Fibroblast of skin of left biceps (primary cell): ENCODE measurements at regions not wholly inside any gene's neighbourhood (a gene's known extent, or its start where the extent isn't known, plus 50 kb on each side); places are given as distances from the start of the nearest gene placed in this dataset.

ENCODE experiments used
- DNase-seq, 2 experiments: peaks; one replicate each; pipeline ENCODE4 v3.0.0-alpha.2; 2013; ENCODE audit warnings: low read depth in 2 of 2

DNA sequence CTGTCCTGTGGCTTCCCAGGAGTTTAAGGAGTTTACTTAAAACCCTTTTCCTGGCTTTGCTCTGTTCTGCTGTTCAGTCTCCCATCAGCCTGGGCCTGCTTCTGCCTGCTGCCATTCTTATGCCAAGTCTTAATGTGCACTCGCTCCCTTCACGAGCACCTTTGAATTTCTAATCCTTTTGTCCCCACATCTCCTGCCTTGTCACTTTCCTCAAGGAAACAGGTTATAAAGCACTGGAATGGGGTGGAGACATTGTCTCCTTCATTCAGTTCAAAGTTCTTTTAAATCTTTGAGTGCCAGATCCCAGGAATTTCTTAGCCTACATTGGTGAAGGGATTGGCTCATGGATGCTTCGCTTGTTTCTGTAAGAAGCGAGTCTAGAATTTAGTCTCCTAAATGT, 87.2 kb upstream of the LIFR start:
- no peak for DNase-seq

GRCh38 chr5:38645508-38645907, 89.1 kb upstream of the LIFR start:
- no peak for DNase-seq

- DNase-seq: no peak
Observed at GRCh38 chr5:38648703-38649291, 92.4 kb upstream of the LIFR start.

- no peak for DNase-seq
Observed at GRCh38 chr5:38650540-38650939, 94.1 kb upstream of the LIFR start.

DNA sequence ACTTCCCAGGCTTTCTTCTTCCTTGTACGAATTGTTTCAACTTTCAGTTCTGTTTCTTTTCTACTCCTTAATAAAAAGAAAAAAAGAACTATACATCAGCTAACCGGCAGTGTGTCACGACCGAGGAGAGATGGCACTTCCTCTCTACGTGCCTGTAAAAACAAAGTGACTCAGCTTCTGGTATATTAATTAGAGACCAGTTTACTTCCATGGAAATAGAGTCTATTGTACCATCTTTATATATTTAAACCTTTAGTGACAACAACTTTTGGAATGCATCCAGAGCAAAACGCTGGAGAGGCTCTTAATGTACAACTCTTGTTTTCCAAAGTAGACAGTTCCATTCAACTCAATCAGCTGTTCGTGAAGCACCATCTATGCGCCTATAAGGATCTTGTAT, 94.5 kb upstream of the LIFR start:
- no peak for DNase-seq

DNA sequence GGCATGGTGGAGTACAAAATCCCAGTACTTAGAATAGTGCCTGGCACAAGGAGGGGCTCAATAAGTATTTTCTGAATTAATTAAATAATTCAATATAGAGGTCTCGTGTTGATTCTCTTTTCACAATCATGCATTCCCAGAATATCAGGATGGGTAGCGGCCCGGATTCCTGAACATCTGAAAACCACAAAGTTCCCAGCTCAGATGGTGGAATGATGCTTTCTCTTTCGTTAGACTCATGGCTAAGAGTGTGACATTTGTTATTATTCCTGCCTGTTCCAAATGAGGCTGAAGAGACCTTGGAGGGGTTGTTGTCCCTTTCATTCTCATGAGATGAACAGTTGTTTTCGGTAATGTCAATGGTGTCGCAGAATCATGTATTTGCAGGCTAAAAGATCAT, 95.4 kb upstream of the LIFR start:
- DNase-seq: no peak

GRCh38 chr5:38653389-38653788, 96.9 kb upstream of the LIFR start:
- DNase-seq: no peak

- no peak for DNase-seq
Observed at GRCh38 chr5:38655691-38656090, 99.2 kb upstream of the LIFR start.

DNA sequence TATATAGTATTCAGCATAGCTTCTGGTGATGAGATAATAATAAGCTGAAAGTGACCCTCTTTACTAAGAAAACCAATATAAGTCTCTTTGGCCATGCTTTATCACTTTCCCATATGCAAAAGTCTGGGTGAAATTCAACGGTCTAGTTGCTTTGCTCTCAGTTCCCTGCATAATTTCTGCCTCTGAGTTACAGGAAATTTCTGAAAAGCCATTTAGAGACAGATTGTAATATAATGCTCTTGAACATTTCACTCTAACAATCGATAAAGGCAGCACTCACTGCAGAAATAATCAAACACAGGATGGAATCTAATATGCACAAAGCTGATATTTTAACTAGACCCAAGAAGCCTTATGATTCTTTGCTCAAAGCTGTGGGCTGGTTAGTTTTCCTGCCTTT, 100.1 kb upstream of the LIFR start:
- DNase-seq: no peak

DNA sequence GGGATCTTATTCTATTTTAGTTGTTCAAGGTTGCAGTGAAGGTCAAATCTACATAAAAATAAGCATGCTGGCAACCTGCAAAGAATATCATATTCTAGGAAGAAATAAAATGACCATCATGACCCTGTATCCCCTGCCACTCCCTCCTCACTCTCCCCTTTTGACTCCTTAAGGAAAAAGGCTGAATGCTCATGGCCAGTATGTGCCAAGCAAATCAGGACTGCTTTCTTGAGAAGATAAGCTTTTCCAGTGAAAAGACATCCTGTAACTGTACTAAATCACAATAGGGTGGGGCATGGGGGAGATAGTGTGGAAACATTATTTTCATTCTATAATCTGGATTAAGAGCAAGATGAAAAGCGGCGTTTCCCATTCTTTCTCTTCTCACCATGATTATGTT, 100.6 kb upstream of the LIFR start:
- no peak for DNase-seq

DNA sequence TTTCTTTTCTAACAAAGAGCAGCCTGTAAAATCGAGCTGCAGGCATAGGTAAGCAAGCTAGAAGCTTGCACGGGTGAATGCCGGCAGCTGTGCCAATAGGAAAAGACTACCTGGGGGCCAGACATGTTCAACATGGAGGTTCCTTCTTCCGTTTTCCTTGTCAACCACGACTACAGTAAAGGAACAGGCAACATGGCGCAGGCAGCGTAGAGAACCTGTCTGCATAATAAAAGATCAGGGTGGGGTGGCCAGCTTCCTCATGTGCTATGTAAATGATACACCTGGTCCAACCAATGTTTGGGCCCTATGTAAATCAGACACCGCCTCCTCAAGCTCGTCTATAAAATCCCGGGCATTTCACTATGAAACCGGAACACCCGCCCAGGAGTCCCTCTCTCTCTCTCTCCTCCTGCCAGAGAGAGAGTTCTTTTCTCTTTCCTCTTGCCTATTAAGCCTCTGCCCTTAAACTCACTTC, 103.8 kb upstream of the LIFR start:
- DNase-seq: no peak

DNA sequence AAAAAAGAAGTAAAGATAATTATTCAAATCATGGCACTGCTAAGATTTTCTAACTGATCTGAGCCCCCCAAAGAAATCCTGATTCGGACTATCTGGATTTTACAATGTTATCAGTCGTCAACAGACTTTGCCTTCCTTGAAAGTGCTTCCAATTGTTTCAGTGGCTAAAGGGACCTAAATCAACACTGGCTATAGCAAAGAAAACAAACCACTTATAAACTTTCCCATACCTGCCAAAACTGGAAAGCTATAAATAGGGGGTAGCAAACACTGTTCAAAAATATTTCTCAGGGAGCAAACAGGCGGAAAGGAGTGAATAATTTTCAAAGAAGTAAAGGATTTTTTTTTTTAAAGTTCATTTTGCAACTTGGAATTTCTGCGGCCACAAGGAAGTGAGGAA, 105.6 kb upstream of the LIFR start:
- DNase-seq: no peak

DNA sequence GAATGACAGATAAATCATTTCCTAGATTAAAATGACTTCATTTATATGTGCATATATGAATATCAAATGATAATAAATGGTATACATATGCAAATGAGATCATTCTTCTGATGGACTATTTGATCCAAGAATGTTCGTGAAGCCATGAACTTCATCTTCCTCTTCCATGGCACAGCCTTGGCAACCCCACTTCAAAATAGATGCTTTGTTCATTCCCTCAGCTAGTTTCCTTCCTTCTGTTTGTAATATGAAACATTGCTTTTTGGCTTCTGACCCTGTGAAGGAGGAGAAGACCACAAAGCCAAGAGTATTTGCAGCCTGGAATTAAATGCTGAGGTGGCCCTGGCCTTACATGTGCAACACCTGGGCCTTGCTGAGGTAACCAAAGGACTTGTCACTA, 106.8 kb upstream of the LIFR start:
- DNase-seq: no peak

DNA sequence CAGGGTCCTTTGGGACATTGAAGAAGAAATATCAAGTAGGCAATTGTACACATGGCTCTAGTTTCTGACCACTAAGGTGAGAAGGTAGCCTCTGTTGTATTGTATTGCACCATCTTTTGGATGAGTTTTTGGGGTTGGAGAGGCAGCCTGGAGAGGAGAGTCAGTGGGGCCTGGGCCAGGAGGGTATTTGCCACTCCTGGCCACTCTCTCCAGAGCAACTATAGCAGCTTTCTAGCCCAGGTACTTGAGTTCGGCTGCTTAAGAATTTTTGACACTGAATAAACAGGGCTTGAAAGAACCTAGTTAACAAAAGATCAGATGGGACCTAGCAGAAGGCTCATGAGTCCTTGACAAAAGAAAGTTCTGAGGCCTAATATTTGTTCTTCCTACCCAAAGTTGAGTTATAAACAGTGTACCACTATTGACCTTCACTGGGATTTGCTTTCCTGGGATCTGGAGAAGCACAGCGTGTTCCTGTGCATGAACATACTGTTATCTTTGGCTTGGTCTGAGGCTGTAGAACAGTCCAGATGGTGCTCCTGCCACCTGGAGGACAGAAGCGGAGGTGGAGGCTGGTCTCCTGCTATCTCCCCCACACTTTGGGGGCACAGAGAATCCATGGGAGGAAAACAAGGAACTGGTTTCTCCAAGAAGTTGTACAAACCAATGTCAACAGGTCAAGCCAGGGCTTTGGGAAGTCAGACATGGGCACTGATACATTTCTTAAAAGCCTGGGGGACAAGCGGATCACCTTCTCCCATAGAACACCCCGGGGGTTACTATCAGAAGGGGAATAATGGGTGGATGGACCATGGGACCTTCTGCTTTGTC, 110.4 kb upstream of the LIFR start:
- no peak for DNase-seq

GRCh38 chr5:38667499-38667776, 111.0 kb upstream of the LIFR start:
- no peak for DNase-seq

GRCh38 chr5:38669361-38669880, 113.0 kb upstream of the LIFR start:
- no peak for DNase-seq

- DNase-seq: no peak
Observed at GRCh38 chr5:38670066-38670465, 113.6 kb upstream of the LIFR start.

DNA sequence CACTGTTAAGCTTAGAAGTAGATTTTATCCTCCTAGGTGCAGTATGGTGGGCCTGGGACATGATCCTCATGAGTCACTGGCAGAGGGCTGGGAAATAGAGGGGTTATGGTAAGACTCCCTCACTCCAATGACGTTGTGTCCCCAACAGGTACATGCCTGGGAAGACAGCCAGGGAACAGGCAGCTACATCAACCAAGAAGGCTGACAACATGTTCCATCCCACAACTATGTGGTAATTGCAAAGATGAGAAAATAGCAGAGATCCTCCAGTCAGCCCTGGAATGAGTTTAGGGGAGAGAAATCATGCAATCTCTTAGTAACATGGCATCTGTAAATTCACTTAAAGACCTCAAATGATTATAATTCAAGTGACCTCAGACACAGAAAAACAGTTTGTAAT, 114.4 kb upstream of the LIFR start:
- DNase-seq: peak; percentile 27 to 45

DNA sequence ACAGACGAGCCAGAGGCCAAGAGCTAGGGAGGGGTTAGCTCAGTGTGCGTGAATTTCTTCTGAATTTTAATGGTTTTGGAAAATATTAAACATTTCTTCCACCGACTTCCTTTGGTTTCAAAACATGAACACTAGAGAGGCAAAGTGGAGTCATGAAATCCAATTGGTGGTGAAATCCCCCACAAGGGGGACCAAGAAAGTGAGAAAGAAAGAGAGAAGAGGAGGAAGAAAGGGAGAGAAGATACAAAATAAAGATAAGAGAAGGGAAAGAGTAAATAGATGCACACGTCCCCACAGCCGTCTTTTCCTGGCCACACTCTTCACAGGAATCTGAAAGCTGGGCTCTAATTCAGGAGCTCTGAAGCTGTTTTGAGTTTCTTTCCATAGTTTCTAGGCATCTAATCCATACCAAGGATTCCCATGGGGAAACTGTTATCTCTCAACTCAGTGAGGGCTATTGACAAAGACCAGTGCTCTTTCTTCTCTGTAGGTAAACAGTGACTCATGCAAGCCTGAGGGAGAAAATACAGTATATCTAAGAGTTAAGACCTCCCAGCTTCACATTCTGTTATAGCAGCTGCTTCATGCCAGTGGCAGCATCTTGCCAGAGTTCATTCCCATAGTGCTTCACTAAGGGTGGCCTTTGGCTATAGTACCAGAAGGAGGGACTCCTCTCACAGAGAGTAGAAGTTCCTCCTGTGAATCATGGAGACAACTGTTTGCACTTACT, 115.8 kb upstream of the LIFR start:
- peak; percentile 66 to 67 for DNase-seq

- no peak for DNase-seq
Observed at GRCh38 chr5:38673671-38674071, 117.2 kb upstream of the LIFR start.

DNA sequence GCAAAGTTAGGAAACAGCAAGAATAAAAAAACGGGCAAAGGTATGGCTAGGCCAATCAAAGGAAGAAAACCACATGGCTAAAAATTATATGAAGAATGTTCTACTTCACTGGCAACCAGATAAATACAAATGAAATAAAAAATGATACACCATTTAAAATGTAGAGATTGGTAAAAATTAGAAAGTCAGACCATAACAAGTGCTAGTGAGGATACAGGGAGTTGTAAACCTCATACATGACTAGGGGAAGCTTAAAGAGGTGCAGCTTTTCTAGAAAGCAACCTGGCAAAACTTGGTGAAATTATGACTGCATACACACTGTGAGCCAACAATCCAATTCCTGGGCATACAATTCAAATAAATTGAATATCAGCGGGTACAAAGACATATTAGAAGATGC, 119.0 kb upstream of the LIFR start:
- no peak for DNase-seq

DNA sequence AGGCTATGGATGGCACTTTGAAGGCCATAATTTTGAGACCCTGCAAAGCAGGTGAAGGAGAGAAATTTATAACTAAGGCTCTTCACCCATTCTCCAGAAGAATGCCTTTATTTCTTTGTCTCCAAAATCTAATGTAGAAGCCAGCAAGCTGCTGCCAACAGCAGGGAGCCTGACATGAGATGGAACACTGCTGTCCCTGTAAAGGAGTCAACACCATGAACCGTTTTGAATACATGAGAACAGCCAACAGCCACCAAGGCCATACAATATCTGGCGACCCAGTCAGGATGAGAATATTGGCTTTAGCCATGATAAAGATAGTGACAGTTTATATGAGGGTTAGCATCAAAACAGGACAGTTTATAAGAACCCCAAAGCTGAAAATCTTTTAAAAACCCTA, 121.2 kb upstream of the LIFR start:
- no peak for DNase-seq

DNA sequence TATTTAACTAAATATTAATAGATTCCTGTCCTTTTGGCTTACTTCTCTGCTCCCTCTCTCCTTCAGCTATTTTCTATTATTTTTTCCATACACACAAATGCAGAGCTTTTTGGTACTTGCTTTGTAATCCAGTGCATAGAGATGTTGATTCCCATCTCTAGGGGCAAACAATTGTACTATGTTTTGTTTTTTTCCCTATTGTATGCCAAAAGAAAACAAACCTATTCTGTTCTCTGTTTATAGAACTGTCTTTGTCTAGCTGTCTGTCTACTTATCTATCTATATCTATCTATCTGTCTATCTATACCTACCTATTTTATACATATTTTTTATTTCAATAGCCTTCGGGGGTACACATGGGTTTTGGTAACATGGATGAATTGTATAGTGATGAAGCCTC, 121.6 kb upstream of the LIFR start:
- DNase-seq: no peak
